HG02610 (cell line): ENCODE measurements at regions not wholly inside any gene's neighbourhood (a gene's known extent, or its start where the extent isn't known, plus 50 kb on each side); places are given as distances from the start of the nearest gene placed in this dataset.

Source experiments
- ATAC-seq: cut with Tn5 transposase; IDR thresholded peaks from one replicate; pipeline ENCODE4 v1.9.1; 2021; ENCODE audit warnings: mild to moderate bottlenecking, moderate library complexity; ENCODE audit not compliant: unreplicated experiment

DNA sequence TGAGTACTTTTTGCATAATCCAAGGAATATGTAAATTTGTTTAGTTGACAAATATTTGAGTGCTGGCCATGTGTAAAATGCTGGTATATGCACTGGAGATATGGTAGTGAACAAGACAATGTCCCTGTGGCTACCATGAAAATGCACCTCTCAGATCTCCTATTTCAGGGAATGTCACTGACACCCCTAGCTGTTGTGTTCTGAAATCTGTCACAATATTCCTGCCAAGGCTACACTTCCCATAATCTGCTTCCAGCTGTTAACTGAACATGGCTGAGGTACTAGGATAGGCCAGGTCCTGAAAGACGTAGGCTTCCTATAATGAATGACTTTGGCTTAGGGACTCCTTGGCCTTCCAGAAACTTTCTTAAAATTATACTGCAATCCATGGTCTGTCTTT lies 197.8 kb downstream of the ZNF648 start:
- no peak for ATAC-seq

DNA sequence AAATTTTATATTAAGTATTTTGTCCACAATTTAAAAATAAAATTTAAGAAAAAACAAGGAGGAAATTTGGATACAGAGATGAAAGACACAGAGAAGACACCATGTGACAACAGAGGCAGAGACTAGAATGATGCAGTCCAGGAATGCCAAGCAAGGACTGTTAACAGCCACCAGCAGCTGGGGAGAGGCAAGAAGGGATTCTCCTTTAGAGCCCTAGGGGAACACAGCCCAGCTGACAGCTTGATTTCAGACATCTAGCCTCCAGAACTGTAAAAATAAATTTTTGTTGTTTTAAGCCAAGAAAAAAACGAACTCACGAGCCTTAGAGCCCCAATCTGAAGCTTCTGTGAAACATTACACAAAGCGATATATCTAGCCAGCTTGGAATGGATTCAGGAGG lies 198.5 kb downstream of the ZNF648 start:
- ATAC-seq, result no peak

DNA sequence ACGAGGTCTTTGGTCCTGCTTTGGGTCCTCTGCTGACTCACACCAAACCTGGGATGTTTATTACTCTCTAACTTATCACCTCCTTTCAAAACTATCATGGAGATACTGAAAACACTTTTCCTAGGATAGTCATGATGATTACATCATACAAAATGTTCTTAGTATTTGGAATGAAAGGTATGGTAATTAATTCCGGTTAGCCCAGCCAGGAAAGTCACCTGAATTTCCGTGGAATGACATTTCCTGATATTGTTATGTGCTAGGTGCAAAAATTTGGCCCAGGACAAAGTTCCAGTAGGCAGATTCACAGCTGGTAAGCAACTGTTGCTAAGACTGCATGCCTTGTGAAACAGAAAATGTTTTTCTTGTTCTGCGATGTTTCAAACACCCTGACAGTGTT lies 203.4 kb downstream of the ZNF648 start:
- ATAC-seq, result no peak
